ENCODE measurements at regions not wholly inside any gene's neighbourhood (a gene's known extent, or its start where the extent isn't known, plus 50 kb on each side); places are given as distances from the start of the nearest gene placed in this dataset.

DNA sequence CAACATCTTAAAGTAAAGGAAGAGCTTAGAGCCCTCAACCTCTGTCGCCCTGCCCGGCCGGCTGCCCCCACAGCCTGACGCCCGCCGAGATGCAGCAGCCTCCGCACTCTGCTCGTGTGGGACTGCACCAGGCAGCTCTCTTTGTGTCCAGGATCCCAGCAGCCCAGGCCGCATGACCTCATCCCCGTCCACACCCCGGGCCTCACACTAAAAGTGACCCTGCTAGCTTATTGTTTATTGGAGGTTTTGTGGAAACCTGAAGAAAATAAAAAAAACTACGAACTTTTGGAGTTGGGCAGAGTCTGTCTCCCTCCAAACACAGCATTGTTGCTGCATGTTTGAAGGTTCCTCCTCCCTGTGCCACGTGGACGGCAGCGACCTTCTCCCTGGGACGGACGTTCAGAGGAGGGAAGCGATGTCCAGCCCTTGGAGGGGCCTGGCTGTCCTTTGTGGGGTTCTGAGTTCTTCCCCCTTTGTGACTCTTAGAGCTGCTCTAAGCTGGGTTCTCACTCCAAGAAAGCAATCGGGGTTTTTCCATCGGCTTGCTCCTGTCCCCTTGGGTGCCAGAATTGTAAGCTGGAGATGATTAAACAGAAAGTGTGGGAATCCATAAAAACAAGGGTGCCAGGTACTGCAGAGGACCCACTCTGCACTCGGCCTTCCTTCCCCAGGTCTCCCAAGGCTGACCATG lies 103.5 kb upstream of the COL5A1 start:
- TF ChIP-seq, protein P1, sequence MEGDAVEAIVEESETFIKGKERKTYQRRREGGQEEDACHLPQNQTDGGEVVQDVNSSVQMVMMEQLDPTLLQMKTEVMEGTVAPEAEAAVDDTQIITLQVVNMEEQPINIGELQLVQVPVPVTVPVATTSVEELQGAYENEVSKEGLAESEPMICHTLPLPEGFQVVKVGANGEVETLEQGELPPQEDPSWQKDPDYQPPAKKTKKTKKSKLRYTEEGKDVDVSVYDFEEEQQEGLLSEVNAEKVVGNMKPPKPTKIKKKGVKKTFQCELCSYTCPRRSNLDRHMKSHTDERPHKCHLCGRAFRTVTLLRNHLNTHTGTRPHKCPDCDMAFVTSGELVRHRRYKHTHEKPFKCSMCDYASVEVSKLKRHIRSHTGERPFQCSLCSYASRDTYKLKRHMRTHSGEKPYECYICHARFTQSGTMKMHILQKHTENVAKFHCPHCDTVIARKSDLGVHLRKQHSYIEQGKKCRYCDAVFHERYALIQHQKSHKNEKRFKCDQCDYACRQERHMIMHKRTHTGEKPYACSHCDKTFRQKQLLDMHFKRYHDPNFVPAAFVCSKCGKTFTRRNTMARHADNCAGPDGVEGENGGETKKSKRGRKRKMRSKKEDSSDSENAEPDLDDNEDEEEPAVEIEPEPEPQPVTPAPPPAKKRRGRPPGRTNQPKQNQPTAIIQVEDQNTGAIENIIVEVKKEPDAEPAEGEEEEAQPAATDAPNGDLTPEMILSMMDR (IDR thresholded peaks at IDR 0.05), result no peak
- TF ChIP-seq POLR2A (IDR thresholded peaks at IDR 0.05), result no peak

Measured in thyroid gland (tissue), 4 donors.